Vagina (tissue), 2 donors: ENCODE measurements at regions not wholly inside any gene's neighbourhood (a gene's known extent, or its start where the extent isn't known, plus 50 kb on each side); places are given as distances from the start of the nearest gene placed in this dataset.
"Not testable (repeated sequence)": the region's sequence is repeated elsewhere in the genome, so short reads cannot be mapped to it uniquely, and the experiment has no call there.

Experiments
- DNase-seq, 2 donors: peaks; one replicate each; pipeline ENCODE4 v3.0.0-alpha.2; 2017; ENCODE audit errors: extremely low spot score in 2 of 2
- H3K27ac ChIP-seq: fragments of 200-600 bp; sonication (generic); one replicate; pipeline ENCODE4 v1.5.1; 2019
- H3K27me3 ChIP-seq: fragments of 200-600 bp; sonication (generic); one replicate; pipeline ENCODE4 v1.5.1; 2019
- H3K36me3 ChIP-seq, 2 donors: fragments of 200-600 bp; sonication (generic); one replicate each; pipeline ENCODE4 v1.5.1; 2017 to 2019
- H3K4me1 ChIP-seq: fragments of 200-600 bp; sonication (generic); one replicate; pipeline ENCODE4 v1.5.1; 2019
- H3K4me3 ChIP-seq, 2 donors: fragments of 200-600 bp; sonication (generic); 1 replicate in 1 of 2; 2 replicates in 1 of 2; pipeline ENCODE4 v1.5.1; 2016 to 2019
- H3K9me3 ChIP-seq: fragments of 200-600 bp; sonication (generic); one replicate; pipeline ENCODE4 v1.5.1; 2019
- CTCF ChIP-seq, 3 experiments: fragments of 450-650 bp in 2 of 3; fragments of 200-600 bp in 1 of 3; sonication (generic) in 1 of 3; IDR thresholded peaks; one replicate each; pipeline ENCODE4 v1.5.1; 2017 to 2019; ENCODE audit warnings: antibody characterized with exemption in 3 of 3, mild to moderate bottlenecking in 2 of 3, moderate library complexity in 2 of 3
- POLR2A ChIP-seq, 2 donors: fragments of 450-650 bp; IDR thresholded peaks; one replicate each; pipeline ENCODE4 v1.6.1; 2017; ENCODE audit warnings: antibody characterized with exemption in 2 of 2, mild to moderate bottlenecking in 2 of 2, moderate library complexity in 2 of 2
- POLR2AphosphoS5 ChIP-seq, 2 donors: sonication (generic); formaldehyde crosslinking; IDR thresholded peaks; one replicate each; pipeline ENCODE4 v1.9.0; 2017; ENCODE audit warnings: antibody characterized with exemption in 2 of 2, mild to moderate bottlenecking in 2 of 2, low read depth in 1 of 2; ENCODE audit not compliant: insufficient read depth in 1 of 2
- intact Hi-C: fragments of 100-400 bp; cut with DNase I; formaldehyde crosslinking; loops from one replicate; pipeline ENCODE4 v1.15.1; 2023

GRCh38 chr3:194890091-194890490 lies 204.4 kb downstream of the FAM43A start:
- intact Hi-C loops, result no loop called here
- no peaks in the 10 kb centered on the region for H3K27me3 ChIP-seq
- no peak overlapping the region for H3K4me3 ChIP-seq
- no peaks in the 10 kb centered on the region for H3K36me3 ChIP-seq
- no peak for TF ChIP-seq CTCF (IDR thresholded peaks at IDR 0.05)
- TF ChIP-seq POLR2AphosphoS5 (IDR thresholded peaks at IDR 0.05; ENCODE audit: insufficient read depth in 1 of 2, low read depth in 1 of 2), result no peak
- no peak for TF ChIP-seq POLR2A (IDR thresholded peaks at IDR 0.05)
- peak in 1 of 2 donors; percentile 12 for DNase-seq
- no peaks in the 10 kb centered on the region for H3K4me1 ChIP-seq
- H3K9me3 ChIP-seq, result no peaks in the 10 kb centered on the region
- no peak overlapping the region for H3K27ac ChIP-seq

- Histone ChIP-seq H3K27ac (no peak overlapping the region), H3K27me3 (no peaks in the 10 kb centered on the region), H3K36me3 (no peaks in the 10 kb centered on the region), H3K4me1 (no peaks in the 10 kb centered on the region), H3K9me3 (no peaks in the 10 kb centered on the region), H3K4me3 (no peak overlapping the region)
- intact Hi-C loops, result no loop called here
- TF ChIP-seq POLR2AphosphoS5 (IDR thresholded peaks at IDR 0.05; ENCODE audit: insufficient read depth in 1 of 2, low read depth in 1 of 2) (no peak), POLR2A (IDR thresholded peaks at IDR 0.05) (no peak), CTCF (IDR thresholded peaks at IDR 0.05) (no peak)
- peak in 1 of 2 donors; percentile 72 for DNase-seq
Observed at GRCh38 chr3:194893121-194893987, 207.7 kb downstream of the FAM43A start.

- TF ChIP-seq CTCF (IDR thresholded peaks at IDR 0.05) (no peak), POLR2A (IDR thresholded peaks at IDR 0.05) (no peak), POLR2AphosphoS5 (IDR thresholded peaks at IDR 0.05; ENCODE audit: insufficient read depth in 1 of 2, low read depth in 1 of 2) (no peak)
- Histone ChIP-seq H3K27me3 (no peaks in the 10 kb centered on the region), H3K4me1 (no peaks in the 10 kb centered on the region), H3K4me3 (no peak overlapping the region), H3K27ac (no peak overlapping the region), H3K9me3 (no peaks in the 10 kb centered on the region), H3K36me3 (no peaks in the 10 kb centered on the region)
- intact Hi-C loops, result no loop called here
- no peak for DNase-seq
Observed at GRCh38 chr3:194894538-194894937, 208.9 kb downstream of the FAM43A start.

- Histone ChIP-seq H3K4me3 (no peak overlapping the region), H3K36me3 (no peaks in the 10 kb centered on the region), H3K9me3 (no peaks in the 10 kb centered on the region), H3K4me1 (peaks cover 9% of the 10 kb centered on the region), H3K27me3 (no peaks in the 10 kb centered on the region), H3K27ac (no peak overlapping the region)
- intact Hi-C loops, result no loop called here
- no peak for TF ChIP-seq CTCF (IDR thresholded peaks at IDR 0.05)
- no peak for TF ChIP-seq POLR2A (IDR thresholded peaks at IDR 0.05)
- no peak for TF ChIP-seq POLR2AphosphoS5 (IDR thresholded peaks at IDR 0.05; ENCODE audit: insufficient read depth in 1 of 2, low read depth in 1 of 2)
- DNase-seq, result no peak
Observed at GRCh38 chr3:194900854-194901522, 215.3 kb downstream of the FAM43A start.

GRCh38 chr3:194903447-194903846 lies 217.8 kb downstream of the FAM43A start:
- H3K27me3 ChIP-seq, result not testable (repeated sequence)

GRCh38 chr3:194904999-194905398 lies 219.3 kb downstream of the FAM43A start:
- H3K9me3 ChIP-seq, H3K27me3 ChIP-seq, intact Hi-C loops, H3K27ac ChIP-seq, H3K4me3 ChIP-seq, H3K36me3 ChIP-seq, H3K4me1 ChIP-seq, DNase-seq: not testable (repeated sequence)

More at GRCh38 chr3:194903447-194903846, 217.8 kb downstream of the FAM43A start:
- H3K36me3 ChIP-seq, H3K4me1 ChIP-seq, DNase-seq, H3K9me3 ChIP-seq, H3K4me3 ChIP-seq, intact Hi-C loops, H3K27ac ChIP-seq: not testable (repeated sequence)
